Astrocyte (in vitro differentiated cells and primary cell): ENCODE measurements at regions not wholly inside any gene's neighbourhood (a gene's known extent, or its start where the extent isn't known, plus 50 kb on each side); places are given as distances from the start of the nearest gene placed in this dataset.

ENCODE experiments used
- DNase-seq: peaks from one replicate; pipeline ENCODE4 v3.0.0-alpha.2; 2010; ENCODE audit warnings: low read depth
- FAIRE-seq: peaks from 2 replicates; lab custom pipeline; 2011; peaks lifted over from hg19 to GRCh38; lab: Jason Lieb, UNC
- H2AFZ ChIP-seq: 2 replicates; pipeline ENCODE4 v1.6.0; 2012; ENCODE audit warnings: low read depth, low read length, inconsistent platforms
- H3K27ac ChIP-seq: 2 replicates; pipeline ENCODE4 v1.5.1; 2011; ENCODE audit warnings: low read depth, low read length, inconsistent platforms
- H3K27me3 ChIP-seq: 2 replicates; pipeline ENCODE4 v1.6.0; 2011; ENCODE audit warnings: low read length, inconsistent platforms; ENCODE audit not compliant: insufficient read depth
- H3K36me3 ChIP-seq: 2 replicates; pipeline ENCODE4 v1.5.1; 2011; ENCODE audit warnings: low read length, inconsistent platforms; ENCODE audit not compliant: insufficient read depth
- H3K4me1 ChIP-seq: 2 replicates; pipeline ENCODE4 v1.5.1; 2011; ENCODE audit warnings: low read length, inconsistent platforms; ENCODE audit not compliant: insufficient read depth
- H3K4me2 ChIP-seq: 2 replicates; pipeline ENCODE4 v1.6.0; 2012; ENCODE audit warnings: low read length, inconsistent platforms
- H3K4me3 ChIP-seq: 2 replicates; pipeline ENCODE4 v1.5.1; 2011; ENCODE audit warnings: low read depth, mild to moderate bottlenecking, low read length, inconsistent platforms; ENCODE audit not compliant: insufficient read depth
- H3K79me2 ChIP-seq: 2 replicates; pipeline ENCODE4 v1.6.0; 2012; ENCODE audit warnings: mild to moderate bottlenecking, low read length, inconsistent platforms; ENCODE audit not compliant: insufficient read depth
- H3K9ac ChIP-seq: 2 replicates; pipeline ENCODE4 v1.6.0; 2012; ENCODE audit warnings: mild to moderate bottlenecking, low read length, inconsistent platforms
- H3K9me3 ChIP-seq: 2 replicates; pipeline ENCODE4 v1.5.1; 2012; ENCODE audit warnings: low read depth, mild to moderate bottlenecking, low read length, inconsistent platforms; ENCODE audit not compliant: insufficient read depth
- H4K20me1 ChIP-seq: 2 replicates; pipeline ENCODE4 v1.6.0; 2012; ENCODE audit warnings: low read length, inconsistent platforms; ENCODE audit not compliant: insufficient read depth
- H3K27ac Mint-ChIP-seq: one replicate; pipeline ENCODE4 v1.8.0; 2021; ENCODE audit warnings: mild to moderate bottlenecking, mixed read lengths; ENCODE audit not compliant: unreplicated experiment
- H3K27me3 Mint-ChIP-seq: one replicate; pipeline ENCODE4 v1.8.0; 2021; ENCODE audit warnings: low read depth, mixed read lengths; ENCODE audit not compliant: unreplicated experiment
- H3K36me3 Mint-ChIP-seq: one replicate; pipeline ENCODE4 v1.8.0; 2021; ENCODE audit warnings: low read depth, mixed read lengths; ENCODE audit not compliant: unreplicated experiment
- H3K4me1 Mint-ChIP-seq: one replicate; pipeline ENCODE4 v1.8.0; 2021; ENCODE audit warnings: low read depth, mixed read lengths; ENCODE audit not compliant: unreplicated experiment
- H3K4me3 Mint-ChIP-seq: one replicate; pipeline ENCODE4 v1.8.0; 2021; ENCODE audit warnings: mild to moderate bottlenecking, moderate library complexity, mixed read lengths; ENCODE audit not compliant: unreplicated experiment
- H3K9me3 Mint-ChIP-seq: one replicate; pipeline ENCODE4 v1.8.0; 2021; ENCODE audit warnings: mild to moderate bottlenecking, mixed read lengths; ENCODE audit not compliant: unreplicated experiment
- CTCF ChIP-seq: IDR thresholded peaks from 2 replicates; pipeline ENCODE4 v1.5.1; 2011; ENCODE audit warnings: low read depth, mild to moderate bottlenecking, inconsistent platforms, low read length, moderate library complexity; ENCODE audit not compliant: insufficient read depth
- EZH2 ChIP-seq: IDR thresholded peaks from 2 replicates; pipeline ENCODE4 v1.6.1; 2012; ENCODE audit warnings: mild to moderate bottlenecking, low read length, inconsistent platforms; ENCODE audit not compliant: insufficient read depth

GRCh38 chr18:65365245-65365980, 385.4 kb upstream of the CDH7 start:
- H3K79me2 ChIP-seq, result no peaks in the 10 kb centered on the region
- peaks cover 24% of the 10 kb centered on the region for H3K4me1 Mint-ChIP-seq
- no peak overlapping the region for H3K4me2 ChIP-seq
- no peaks in the 10 kb centered on the region for H4K20me1 ChIP-seq
- TF ChIP-seq EZH2, result no peak
- no peak for TF ChIP-seq CTCF
- H3K27ac Mint-ChIP-seq, result no peak overlapping the region
- H3K9me3 Mint-ChIP-seq, result no peaks in the 10 kb centered on the region
- no peaks in the 10 kb centered on the region for H3K36me3 ChIP-seq
- H3K27me3 ChIP-seq, result no peaks in the 10 kb centered on the region
- H3K36me3 Mint-ChIP-seq, result no peaks in the 10 kb centered on the region
- FAIRE-seq, result no peak
- no peak for DNase-seq
- H3K9ac ChIP-seq, result no peak overlapping the region
- H2AFZ ChIP-seq, result no peak overlapping the region
- H3K4me1 ChIP-seq, result no peaks in the 10 kb centered on the region
- no peaks in the 10 kb centered on the region for H3K9me3 ChIP-seq
- H3K27ac ChIP-seq, result no peak overlapping the region
- no peaks in the 10 kb centered on the region for H3K27me3 Mint-ChIP-seq
- H3K4me3 ChIP-seq, result no peak overlapping the region
- no peak overlapping the region for H3K4me3 Mint-ChIP-seq

- Histone ChIP-seq H3K36me3 (no peaks in the 10 kb centered on the region), H2AFZ (no peak overlapping the region), H3K9ac (no peak overlapping the region), H3K79me2 (no peaks in the 10 kb centered on the region), H3K4me3 (no peak overlapping the region), H4K20me1 (no peaks in the 10 kb centered on the region), H3K4me2 (no peak overlapping the region), H3K4me1 (no peaks in the 10 kb centered on the region), H3K27ac (no peak overlapping the region), H3K9me3 (no peaks in the 10 kb centered on the region), H3K27me3 (no peaks in the 10 kb centered on the region)
- Mint-ChIP-seq H3K4me1 (peaks cover 24% of the 10 kb centered on the region), H3K27me3 (no peaks in the 10 kb centered on the region), H3K36me3 (no peaks in the 10 kb centered on the region), H3K27ac (peak overlapping the region; percentile 79), H3K9me3 (no peaks in the 10 kb centered on the region), H3K4me3 (no peak overlapping the region)
- TF ChIP-seq CTCF (no peak), EZH2 (no peak)
- DNase-seq (no peak), FAIRE-seq (no peak)
Measured at GRCh38 chr18:65363911-65364632, 386.7 kb upstream of the CDH7 start.

DNA sequence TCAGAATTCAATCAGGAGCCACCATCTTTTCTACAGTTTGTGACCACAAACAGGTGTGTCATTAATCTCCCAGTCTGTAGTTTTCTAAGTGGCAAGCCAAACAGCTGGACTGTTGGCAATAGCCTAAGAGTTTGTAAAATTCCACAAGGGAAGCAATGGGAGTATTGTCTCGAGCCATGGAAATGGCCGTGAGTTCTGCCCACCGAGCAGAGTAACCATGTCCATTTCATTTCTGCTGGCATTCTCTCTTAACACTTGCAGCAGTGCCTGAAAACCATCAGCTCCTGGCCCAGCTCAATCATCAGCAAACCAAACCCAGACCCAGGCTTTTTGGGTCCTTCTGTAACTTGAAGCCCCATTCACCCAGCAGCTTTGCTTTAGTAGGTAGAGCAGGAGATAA, 387.8 kb upstream of the CDH7 start:
- TF ChIP-seq CTCF (no peak), EZH2 (no peak)
- H3K79me2 ChIP-seq, result no peaks in the 10 kb centered on the region
- H4K20me1 ChIP-seq, result no peaks in the 10 kb centered on the region
- H3K36me3 Mint-ChIP-seq, result no peaks in the 10 kb centered on the region
- H3K36me3 ChIP-seq, result no peaks in the 10 kb centered on the region
- H3K9ac ChIP-seq, result no peak overlapping the region
- DNase-seq, result no peak
- no peak for FAIRE-seq
- H3K4me3 ChIP-seq, result no peak overlapping the region
- H2AFZ ChIP-seq, result no peak overlapping the region
- H3K4me2 ChIP-seq, result no peak overlapping the region
- peaks cover 2% of the 10 kb centered on the region for H3K9me3 ChIP-seq
- H3K4me1 Mint-ChIP-seq, result peaks cover 24% of the 10 kb centered on the region
- H3K27me3 ChIP-seq, result no peaks in the 10 kb centered on the region
- no peaks in the 10 kb centered on the region for H3K4me1 ChIP-seq
- H3K27ac ChIP-seq, result no peak overlapping the region
- H3K4me3 Mint-ChIP-seq, result no peak overlapping the region
- no peaks in the 10 kb centered on the region for H3K9me3 Mint-ChIP-seq
- H3K27me3 Mint-ChIP-seq, result no peaks in the 10 kb centered on the region
- H3K27ac Mint-ChIP-seq, result no peak overlapping the region
